ENCODE measurements at regions not wholly inside any gene's neighbourhood (a gene's known extent, or its start where the extent isn't known, plus 50 kb on each side); places are given as distances from the start of the nearest gene placed in this dataset.

DNA sequence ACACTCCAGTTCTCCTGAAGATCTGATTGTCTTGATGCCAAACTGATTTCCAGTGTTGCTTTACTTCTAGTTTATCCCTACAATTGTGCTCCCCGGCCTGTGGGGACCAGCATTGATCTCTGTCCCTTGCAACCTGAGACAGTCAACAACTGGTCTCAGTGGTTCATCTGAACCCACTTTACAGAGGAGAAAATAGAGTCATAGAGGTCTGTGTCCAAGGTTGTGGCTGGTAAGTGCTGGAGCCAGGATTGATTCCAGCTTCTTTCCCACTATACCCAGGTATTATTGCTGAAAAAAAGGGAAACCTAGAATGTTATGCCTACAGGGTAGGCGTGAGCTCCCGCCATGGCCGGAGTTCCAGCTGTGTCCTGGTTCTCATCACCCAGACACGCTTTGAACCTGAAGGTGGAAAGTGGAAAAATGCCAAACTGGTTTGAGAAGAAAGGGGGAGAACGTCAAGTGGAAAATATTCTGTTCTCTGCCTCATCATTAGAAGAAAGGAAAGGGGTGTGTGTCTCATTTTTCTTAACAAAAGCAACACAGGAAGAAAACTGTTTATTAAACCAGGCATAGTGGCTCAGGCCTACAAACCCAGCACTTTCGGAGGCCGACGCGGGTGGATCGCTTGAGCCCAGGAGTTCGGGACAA, 60.7 kb upstream of the ITPKB start (continued):
- no peak for TF ChIP-seq YY1 (IDR thresholded peaks at IDR 0.05)
- no peak for TF ChIP-seq FOXA1 (IDR thresholded peaks at IDR 0.05)
- no peak for TF ChIP-seq HNF4A (conservative IDR thresholded peaks at IDR 0.05)
- TF ChIP-seq EGR1 (IDR thresholded peaks at IDR 0.05; ENCODE audit: low read depth in 2 of 2), result no peak
- TF ChIP-seq GABPA (IDR thresholded peaks at IDR 0.05 in 1 of 2, conservative IDR thresholded peaks at IDR 0.05 in 1 of 2), result no peak
- TF ChIP-seq RAD21 (IDR thresholded peaks at IDR 0.05), result no peak
- TF ChIP-seq, protein P1, sequence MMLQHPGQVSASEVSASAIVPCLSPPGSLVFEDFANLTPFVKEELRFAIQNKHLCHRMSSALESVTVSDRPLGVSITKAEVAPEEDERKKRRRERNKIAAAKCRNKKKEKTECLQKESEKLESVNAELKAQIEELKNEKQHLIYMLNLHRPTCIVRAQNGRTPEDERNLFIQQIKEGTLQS (IDR thresholded peaks at IDR 0.05), result no peak
- no peak for TF ChIP-seq SP1 (IDR thresholded peaks at IDR 0.05)
- TF ChIP-seq, protein P2, sequence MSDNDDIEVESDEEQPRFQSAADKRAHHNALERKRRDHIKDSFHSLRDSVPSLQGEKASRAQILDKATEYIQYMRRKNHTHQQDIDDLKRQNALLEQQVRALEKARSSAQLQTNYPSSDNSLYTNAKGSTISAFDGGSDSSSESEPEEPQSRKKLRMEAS (IDR thresholded peaks at IDR 0.05), result no peak
- TF ChIP-seq FOXA2 (IDR thresholded peaks at IDR 0.05), result no peak

DNA sequence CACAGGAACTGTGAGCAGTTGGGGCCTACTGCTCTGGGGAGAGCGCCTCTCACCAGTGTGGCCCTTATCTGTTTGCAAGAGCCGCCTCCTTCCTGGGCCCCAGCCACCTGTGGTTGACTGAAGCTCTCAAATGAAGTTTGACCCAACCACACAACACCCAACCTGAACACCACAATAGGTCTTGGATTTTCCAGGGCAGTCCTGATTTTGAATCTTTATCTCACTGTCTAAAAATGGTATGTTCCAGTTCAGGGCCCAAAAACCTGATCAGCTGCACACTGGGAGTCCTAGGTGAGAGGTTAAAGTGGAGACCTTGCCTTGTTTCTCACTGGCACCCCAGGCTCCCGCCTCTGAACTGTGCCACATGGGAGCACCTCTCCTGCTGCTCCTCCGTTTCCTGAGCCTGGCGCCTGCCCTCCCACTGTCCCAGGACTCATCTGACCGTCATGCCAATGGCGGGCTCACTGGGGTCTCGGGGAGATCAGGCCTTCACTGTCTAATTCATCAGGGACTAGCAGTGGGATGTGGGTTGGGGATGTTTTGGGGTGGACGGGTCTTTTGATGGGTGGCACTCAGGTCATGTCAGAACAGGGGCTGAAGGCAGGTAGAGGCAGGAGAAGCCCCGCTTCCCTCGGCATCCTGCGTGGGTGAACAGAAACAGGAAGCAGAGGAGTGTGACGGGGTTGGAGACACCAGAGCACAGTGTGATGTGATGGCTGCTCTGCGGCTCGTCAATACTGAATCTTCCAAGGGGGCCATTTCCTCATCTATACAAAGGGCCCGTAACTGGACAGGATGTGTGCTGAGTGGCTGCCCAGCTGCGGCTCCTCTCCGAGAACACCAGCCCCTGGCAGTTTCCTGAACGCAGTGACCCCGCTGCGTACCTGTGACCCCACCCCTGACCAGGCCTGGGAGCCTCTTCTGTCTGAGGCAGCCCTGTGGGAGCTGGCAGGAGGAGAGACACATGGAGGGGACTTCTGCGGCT, 59.6 kb upstream of the ITPKB start:
- no peaks in the 10 kb centered on the region for H3K9me3 ChIP-seq (ENCODE audit: control insufficient read depth in 4 of 4, low read length in 3 of 4)
- WGBS, result 74% methylated on average over 22 of the region's 22 CpGs
- H3K4me1 ChIP-seq (ENCODE audit: control insufficient read depth in 4 of 4, insufficient read depth in 4 of 4, low read length in 3 of 4), result no peaks in the 10 kb centered on the region
- H3K4me3 ChIP-seq (ENCODE audit: low read depth in 1 of 3, low read length in 3 of 3), result no peak overlapping the region
- H3K27ac ChIP-seq (ENCODE audit: low read depth in 1 of 2, low read length in 2 of 2), result no peak overlapping the region
- no peaks in the 10 kb centered on the region for H3K27me3 ChIP-seq (ENCODE audit: control insufficient read depth in 4 of 4, insufficient read depth in 4 of 4, low read length in 3 of 4)
- TF ChIP-seq NR2F2 (IDR thresholded peaks at IDR 0.05), result no peak
- H3K36me3 ChIP-seq (ENCODE audit: control insufficient read depth in 4 of 4, insufficient read depth in 3 of 4, low read depth in 1 of 4, low read length in 3 of 4), result no peaks in the 10 kb centered on the region
- no peak overlapping the region for H3K9ac ChIP-seq (ENCODE audit: low read depth in 1 of 2, low read length in 2 of 2)
- peak; percentile 39 for DNase-seq (ENCODE audit: low spot score)

- Histone ChIP-seq H3K9me3 (ENCODE audit: control insufficient read depth in 4 of 4, low read length in 3 of 4) (no peaks in the 10 kb centered on the region), H3K36me3 (ENCODE audit: control insufficient read depth in 4 of 4, insufficient read depth in 3 of 4, low read depth in 1 of 4, low read length in 3 of 4) (no peaks in the 10 kb centered on the region), H3K9ac (ENCODE audit: low read depth in 1 of 2, low read length in 2 of 2) (no peak overlapping the region), H3K27me3 (ENCODE audit: control insufficient read depth in 4 of 4, insufficient read depth in 4 of 4, low read length in 3 of 4) (no peaks in the 10 kb centered on the region), H3K27ac (ENCODE audit: low read depth in 1 of 2, low read length in 2 of 2) (no peak overlapping the region), H3K4me1 (ENCODE audit: control insufficient read depth in 4 of 4, insufficient read depth in 4 of 4, low read length in 3 of 4) (no peaks in the 10 kb centered on the region), H3K4me3 (ENCODE audit: low read depth in 1 of 3, low read length in 3 of 3) (no peak overlapping the region)
- TF ChIP-seq, protein P2 (IDR thresholded peaks at IDR 0.05), result no peak
- TF ChIP-seq HNF4A (conservative IDR thresholded peaks at IDR 0.05) (no peak), REST (IDR thresholded peaks at IDR 0.05) (no peak), SP1 (IDR thresholded peaks at IDR 0.05) (no peak), RXRA (IDR thresholded peaks at IDR 0.05) (no peak), HNF4G (IDR thresholded peaks at IDR 0.05) (no peak), FOXA2 (IDR thresholded peaks at IDR 0.05) (no peak), FOXA1 (IDR thresholded peaks at IDR 0.05) (no peak), YY1 (IDR thresholded peaks at IDR 0.05) (no peak), NR2F2 (IDR thresholded peaks at IDR 0.05) (no peak), EGR1 (IDR thresholded peaks at IDR 0.05; ENCODE audit: low read depth in 2 of 2) (no peak)
- TF ChIP-seq, protein P3, sequence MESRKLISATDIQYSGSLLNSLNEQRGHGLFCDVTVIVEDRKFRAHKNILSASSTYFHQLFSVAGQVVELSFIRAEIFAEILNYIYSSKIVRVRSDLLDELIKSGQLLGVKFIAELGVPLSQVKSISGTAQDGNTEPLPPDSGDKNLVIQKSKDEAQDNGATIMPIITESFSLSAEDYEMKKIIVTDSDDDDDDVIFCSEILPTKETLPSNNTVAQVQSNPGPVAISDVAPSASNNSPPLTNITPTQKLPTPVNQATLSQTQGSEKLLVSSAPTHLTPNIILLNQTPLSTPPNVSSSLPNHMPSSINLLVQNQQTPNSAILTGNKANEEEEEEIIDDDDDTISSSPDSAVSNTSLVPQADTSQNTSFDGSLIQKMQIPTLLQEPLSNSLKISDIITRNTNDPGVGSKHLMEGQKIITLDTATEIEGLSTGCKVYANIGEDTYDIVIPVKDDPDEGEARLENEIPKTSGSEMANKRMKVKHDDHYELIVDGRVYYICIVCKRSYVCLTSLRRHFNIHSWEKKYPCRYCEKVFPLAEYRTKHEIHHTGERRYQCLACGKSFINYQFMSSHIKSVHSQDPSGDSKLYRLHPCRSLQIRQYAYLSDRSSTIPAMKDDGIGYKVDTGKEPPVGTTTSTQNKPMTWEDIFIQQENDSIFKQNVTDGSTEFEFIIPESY (IDR thresholded peaks at IDR 0.05), result no peak
- TF ChIP-seq, protein P1 (IDR thresholded peaks at IDR 0.05), result no peak
- TF ChIP-seq, protein P4, sequence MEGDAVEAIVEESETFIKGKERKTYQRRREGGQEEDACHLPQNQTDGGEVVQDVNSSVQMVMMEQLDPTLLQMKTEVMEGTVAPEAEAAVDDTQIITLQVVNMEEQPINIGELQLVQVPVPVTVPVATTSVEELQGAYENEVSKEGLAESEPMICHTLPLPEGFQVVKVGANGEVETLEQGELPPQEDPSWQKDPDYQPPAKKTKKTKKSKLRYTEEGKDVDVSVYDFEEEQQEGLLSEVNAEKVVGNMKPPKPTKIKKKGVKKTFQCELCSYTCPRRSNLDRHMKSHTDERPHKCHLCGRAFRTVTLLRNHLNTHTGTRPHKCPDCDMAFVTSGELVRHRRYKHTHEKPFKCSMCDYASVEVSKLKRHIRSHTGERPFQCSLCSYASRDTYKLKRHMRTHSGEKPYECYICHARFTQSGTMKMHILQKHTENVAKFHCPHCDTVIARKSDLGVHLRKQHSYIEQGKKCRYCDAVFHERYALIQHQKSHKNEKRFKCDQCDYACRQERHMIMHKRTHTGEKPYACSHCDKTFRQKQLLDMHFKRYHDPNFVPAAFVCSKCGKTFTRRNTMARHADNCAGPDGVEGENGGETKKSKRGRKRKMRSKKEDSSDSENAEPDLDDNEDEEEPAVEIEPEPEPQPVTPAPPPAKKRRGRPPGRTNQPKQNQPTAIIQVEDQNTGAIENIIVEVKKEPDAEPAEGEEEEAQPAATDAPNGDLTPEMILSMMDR (IDR thresholded peaks at IDR 0.05; ENCODE audit: low read depth, low read length, missing input control), result no peak
- WGBS, result 85% methylated on average over 5 of the region's 5 CpGs
- DNase-seq (ENCODE audit: low spot score), result no peak
These were observed 58.1 kb upstream of the ITPKB start for GRCh38 chr1:226797151-226797550.

Data from liver (tissue), 8 donors.